WTC11 (cell line): ENCODE measurements at regions not wholly inside any gene's neighbourhood (a gene's known extent, or its start where the extent isn't known, plus 50 kb on each side); places are given as distances from the start of the nearest gene placed in this dataset.

Source experiments
- ATAC-seq: fragments of 200-7000 bp; cut with Tn5 transposase; 2 replicates; pipeline ENCODE4 v1.10.0; 2021; ENCODE audit warnings: mild to moderate bottlenecking, moderate library complexity
- CTCF ChIA-PET: fragments of 300-600 bp; sonication (Branson Sonifier 250); formaldehyde crosslinking; loops from one replicate; lab custom pipeline; 2021; ENCODE audit warnings: antibody characterized with exemption; lab: Charles Lee
- POLR2A ChIA-PET: fragments of 350-600 bp; sonication (Branson Sonifier 250); formaldehyde crosslinking; loops from one replicate; lab custom pipeline; 2021; ENCODE audit warnings: antibody characterized with exemption; lab: Charles Lee
- DNase-seq: peaks from one replicate; pipeline ENCODE4 v3.0.0; 2021; ENCODE audit warnings: low spot score
- H3K27ac Mint-ChIP-seq: 2 replicates; pipeline ENCODE4 v1.8.0; 2021; ENCODE audit warnings: mixed read lengths
- H3K27me3 Mint-ChIP-seq: 2 replicates; pipeline ENCODE4 v1.8.0; 2021; ENCODE audit warnings: low read depth, mild to moderate bottlenecking, moderate library complexity, mixed read lengths
- H3K36me3 Mint-ChIP-seq: 2 replicates; pipeline ENCODE4 v1.8.0; 2021; ENCODE audit warnings: mixed read lengths
- H3K4me1 Mint-ChIP-seq: 2 replicates; pipeline ENCODE4 v1.8.0; 2022; ENCODE audit warnings: mixed read lengths
- H3K4me3 Mint-ChIP-seq: 2 replicates; pipeline ENCODE4 v1.8.0; 2021; ENCODE audit warnings: mild to moderate bottlenecking, moderate library complexity, mixed read lengths
- H3K9me3 Mint-ChIP-seq: 2 replicates; pipeline ENCODE4 v1.8.0; 2021; ENCODE audit warnings: mixed read lengths
- CTCF ChIP-seq: fragments of 200-600 bp; IDR thresholded peaks from 2 replicates; pipeline ENCODE4 v1.8.0; 2022; ENCODE audit warnings: antibody characterized with exemption
- E2F5 ChIP-seq: sonication (generic); formaldehyde crosslinking; IDR thresholded peaks from 2 replicates; pipeline ENCODE4 v1.8.1; 2022; ENCODE audit warnings: mild to moderate bottlenecking, moderate library complexity, missing genetic modification reagents
- FOXJ3 ChIP-seq: sonication (generic); formaldehyde crosslinking; IDR thresholded peaks from 2 replicates; pipeline ENCODE4 v1.9.0; 2021; ENCODE audit warnings: missing genetic modification reagents, mild to moderate bottlenecking, borderline replicate concordance
- IRF1 ChIP-seq: sonication (generic); formaldehyde crosslinking; IDR thresholded peaks from 2 replicates; pipeline ENCODE4 v1.8.0; 2023; ENCODE audit warnings: missing genetic modification reagents
- IRF2 ChIP-seq: sonication (generic); formaldehyde crosslinking; IDR thresholded peaks from 2 replicates; pipeline ENCODE4 v1.8.0; 2022; ENCODE audit warnings: low read depth, missing genetic modification reagents, borderline replicate concordance
- NR2C2 ChIP-seq: sonication (generic); formaldehyde crosslinking; IDR thresholded peaks from 2 replicates; pipeline ENCODE4 v1.8.0; 2022; ENCODE audit warnings: mild to moderate bottlenecking, missing genetic modification reagents
- NR3C1 ChIP-seq: sonication (generic); formaldehyde crosslinking; conservative IDR thresholded peaks from 2 replicates; pipeline ENCODE4 v1.8.1; 2023; ENCODE audit warnings: low read depth, mild to moderate bottlenecking, missing genetic modification reagents
- PRDM15 ChIP-seq: sonication (generic); formaldehyde crosslinking; IDR thresholded peaks from 2 replicates; pipeline ENCODE4 v1.8.0; 2022; ENCODE audit warnings: missing genetic modification reagents
- RELA ChIP-seq: sonication (generic); formaldehyde crosslinking; IDR thresholded peaks from 2 replicates; pipeline ENCODE4 v1.8.1; 2022; ENCODE audit warnings: missing genetic modification reagents, mild to moderate bottlenecking, borderline replicate concordance
- SMAD3 ChIP-seq: sonication (generic); formaldehyde crosslinking; IDR thresholded peaks from 2 replicates; pipeline ENCODE4 v1.8.0; 2022; ENCODE audit warnings: missing genetic modification reagents, mild to moderate bottlenecking, borderline replicate concordance
- ZNF232 ChIP-seq: sonication (generic); formaldehyde crosslinking; IDR thresholded peaks from 2 replicates; pipeline ENCODE4 v1.8.0; 2022; ENCODE audit warnings: mild to moderate bottlenecking, missing genetic modification reagents
- ZNF263 ChIP-seq: sonication (generic); formaldehyde crosslinking; IDR thresholded peaks from 2 replicates; pipeline ENCODE4 v1.8.1; 2022; ENCODE audit warnings: low read depth, mild to moderate bottlenecking, moderate library complexity, missing genetic modification reagents
- ZNF416 ChIP-seq: fragments of 250-450 bp; sonication (Bioruptor Pico); IDR thresholded peaks from 2 replicates; pipeline ENCODE4 v1.9.0; 2021; ENCODE audit warnings: mild to moderate bottlenecking, inconsistent platforms
- ZNF423 ChIP-seq: fragments of 250-450 bp; sonication (Bioruptor Pico); IDR thresholded peaks from 2 replicates; pipeline ENCODE4 v2.1.2; 2022; ENCODE audit warnings: mild to moderate bottlenecking, moderate library complexity
- ZNF532 ChIP-seq: fragments of 250-450 bp; sonication (Bioruptor Pico); IDR thresholded peaks from 2 replicates; pipeline ENCODE4 v1.9.0; 2021; ENCODE audit warnings: mild to moderate bottlenecking, borderline replicate concordance

- TF ChIP-seq PRDM15 (CRISPR knock-in tag) (no peak), CTCF (no peak), SMAD3 (CRISPR knock-in tag) (no peak), FOXJ3 (CRISPR knock-in tag) (no peak), ZNF423 (no peak), NR2C2 (CRISPR knock-in tag) (no peak)
- TF ChIP-seq, all 79 proteins: peak for 0
Observed at GRCh38 chr1:58201492-58202106, 344.9 kb downstream of the OMA1 start (continued).

- no peak overlapping the region for H3K27ac Mint-ChIP-seq
- DNase-seq: no peak
- POLR2A ChIA-PET: no interaction called here
- TF ChIP-seq SMAD3 (CRISPR knock-in tag): no peak
- TF ChIP-seq IRF2 (CRISPR knock-in tag): no peak
- no peak for TF ChIP-seq ZNF416 (CRISPR knock-in tag)
- no peak for TF ChIP-seq E2F5 (CRISPR knock-in tag)
- no peak for TF ChIP-seq RELA
- no peak for TF ChIP-seq NR3C1 (CRISPR knock-in tag)
- no peak for TF ChIP-seq IRF1 (CRISPR knock-in tag)
- no peak for TF ChIP-seq ZNF263 (CRISPR knock-in tag)
- TF ChIP-seq ZNF532 (CRISPR knock-in tag): no peak
- no peak for TF ChIP-seq ZNF232 (CRISPR knock-in tag)
- no peaks in the 10 kb centered on the region; the same call in 1 of the 2 replicates for H3K4me1 Mint-ChIP-seq
- no peak for ATAC-seq
- peaks cover 3% of the 10 kb centered on the region for H3K9me3 Mint-ChIP-seq
- no peaks in the 10 kb centered on the region for H3K36me3 Mint-ChIP-seq
- CTCF ChIA-PET: no interaction called here
- H3K27me3 Mint-ChIP-seq: no peaks in the 10 kb centered on the region
- H3K4me3 Mint-ChIP-seq: no peak overlapping the region
Observed at GRCh38 chr1:58200437-58200836, 346.1 kb downstream of the OMA1 start.
